ENCODE measurements at regions not wholly inside any gene's neighbourhood (a gene's known extent, or its start where the extent isn't known, plus 50 kb on each side); places are given as distances from the start of the nearest gene placed in this dataset.

DNA sequence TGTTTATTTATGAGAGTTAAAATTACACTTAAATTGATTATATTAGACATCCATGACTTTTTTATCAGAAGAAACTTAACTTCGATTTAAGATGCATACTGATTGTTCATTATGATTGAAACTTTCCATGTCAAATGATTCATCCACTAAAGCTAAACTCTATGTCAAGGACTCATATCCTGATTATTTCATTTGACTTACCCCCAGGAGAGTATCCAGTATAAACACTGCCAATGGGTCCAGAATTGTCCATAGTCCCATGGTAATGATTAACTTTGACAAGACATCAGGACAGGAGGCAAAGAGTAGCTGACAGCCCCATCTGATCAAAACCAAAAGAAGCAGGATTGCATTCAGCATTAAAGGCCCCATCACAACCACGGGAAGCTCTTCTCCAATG, 709.9 kb downstream of the TFAP2A start:
- Histone ChIP-seq H3K27ac (ENCODE audit: low read depth in 1 of 2, low read length in 1 of 2) (no peak overlapping the region), H3K4me1 (ENCODE audit: control insufficient read depth in 5 of 5, insufficient read depth in 5 of 5, low read length in 5 of 5) (no peaks in the 10 kb centered on the region), H3K4me3 (no peak overlapping the region), H3K9me3 (ENCODE audit: control insufficient read depth in 4 of 4, insufficient read depth in 3 of 4, low read length in 3 of 4) (no peaks in the 10 kb centered on the region), H3K27me3 (ENCODE audit: control insufficient read depth in 3 of 3, insufficient read depth in 3 of 3, low read length in 2 of 3) (no peaks in the 10 kb centered on the region), H3K36me3 (ENCODE audit: control insufficient read depth in 4 of 4, insufficient read depth in 4 of 4, low read length in 4 of 4) (no peaks in the 10 kb centered on the region), H3K9ac (ENCODE audit: insufficient read depth in 1 of 2, low read length in 2 of 2) (no peak overlapping the region)
- ATAC-seq (ENCODE audit: insufficient read depth, low FRiP score), result no peak
- no peak for DNase-seq
- 89 to 91% methylated on average over 2 of the region's 2 CpGs for WGBS, 2 donors
- TF ChIP-seq, protein P1, sequence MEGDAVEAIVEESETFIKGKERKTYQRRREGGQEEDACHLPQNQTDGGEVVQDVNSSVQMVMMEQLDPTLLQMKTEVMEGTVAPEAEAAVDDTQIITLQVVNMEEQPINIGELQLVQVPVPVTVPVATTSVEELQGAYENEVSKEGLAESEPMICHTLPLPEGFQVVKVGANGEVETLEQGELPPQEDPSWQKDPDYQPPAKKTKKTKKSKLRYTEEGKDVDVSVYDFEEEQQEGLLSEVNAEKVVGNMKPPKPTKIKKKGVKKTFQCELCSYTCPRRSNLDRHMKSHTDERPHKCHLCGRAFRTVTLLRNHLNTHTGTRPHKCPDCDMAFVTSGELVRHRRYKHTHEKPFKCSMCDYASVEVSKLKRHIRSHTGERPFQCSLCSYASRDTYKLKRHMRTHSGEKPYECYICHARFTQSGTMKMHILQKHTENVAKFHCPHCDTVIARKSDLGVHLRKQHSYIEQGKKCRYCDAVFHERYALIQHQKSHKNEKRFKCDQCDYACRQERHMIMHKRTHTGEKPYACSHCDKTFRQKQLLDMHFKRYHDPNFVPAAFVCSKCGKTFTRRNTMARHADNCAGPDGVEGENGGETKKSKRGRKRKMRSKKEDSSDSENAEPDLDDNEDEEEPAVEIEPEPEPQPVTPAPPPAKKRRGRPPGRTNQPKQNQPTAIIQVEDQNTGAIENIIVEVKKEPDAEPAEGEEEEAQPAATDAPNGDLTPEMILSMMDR (IDR thresholded peaks at IDR 0.05; ENCODE audit: control extremely low read depth, extremely low read depth), result no peak

DNA sequence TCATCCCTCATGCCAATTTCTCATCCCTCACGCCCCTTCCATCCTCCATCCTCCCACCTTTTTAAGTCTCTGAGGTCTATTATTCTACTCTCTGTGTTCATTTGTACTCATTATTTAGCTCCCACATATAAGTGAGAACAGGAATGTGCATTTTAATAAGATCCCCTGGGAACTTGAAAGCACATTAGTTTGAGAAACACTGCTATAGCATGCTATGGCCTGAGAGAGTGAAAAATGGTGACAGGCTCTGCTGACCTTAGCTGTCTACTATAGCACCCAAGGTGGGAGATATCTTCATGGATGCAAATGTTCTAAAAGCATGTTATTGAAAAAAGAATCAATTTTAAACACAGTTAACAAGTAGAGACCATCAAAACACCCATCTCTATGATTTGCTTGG, 712.0 kb downstream of the TFAP2A start:
- no peak overlapping the region for H3K9ac ChIP-seq (ENCODE audit: insufficient read depth in 1 of 2, low read length in 2 of 2)
- H3K27me3 ChIP-seq (ENCODE audit: control insufficient read depth in 3 of 3, insufficient read depth in 3 of 3, low read length in 2 of 3), result no peaks in the 10 kb centered on the region
- ATAC-seq (ENCODE audit: insufficient read depth, low FRiP score) (no peak), DNase-seq (no peak)
- no peak overlapping the region for H3K27ac ChIP-seq (ENCODE audit: low read depth in 1 of 2, low read length in 1 of 2)
- H3K36me3 ChIP-seq (ENCODE audit: control insufficient read depth in 4 of 4, insufficient read depth in 4 of 4, low read length in 4 of 4), result no peaks in the 10 kb centered on the region
- no peaks in the 10 kb centered on the region for H3K9me3 ChIP-seq (ENCODE audit: control insufficient read depth in 4 of 4, insufficient read depth in 3 of 4, low read length in 3 of 4)
- H3K4me3 ChIP-seq, result no peak overlapping the region
- TF ChIP-seq, protein P1 (IDR thresholded peaks at IDR 0.05; ENCODE audit: control extremely low read depth, extremely low read depth), result no peak
- no peaks in the 10 kb centered on the region for H3K4me1 ChIP-seq (ENCODE audit: control insufficient read depth in 5 of 5, insufficient read depth in 5 of 5, low read length in 5 of 5)
- WGBS, 2 donors, result 67 to 68% methylated on average over 1 of the region's 1 CpG

DNA sequence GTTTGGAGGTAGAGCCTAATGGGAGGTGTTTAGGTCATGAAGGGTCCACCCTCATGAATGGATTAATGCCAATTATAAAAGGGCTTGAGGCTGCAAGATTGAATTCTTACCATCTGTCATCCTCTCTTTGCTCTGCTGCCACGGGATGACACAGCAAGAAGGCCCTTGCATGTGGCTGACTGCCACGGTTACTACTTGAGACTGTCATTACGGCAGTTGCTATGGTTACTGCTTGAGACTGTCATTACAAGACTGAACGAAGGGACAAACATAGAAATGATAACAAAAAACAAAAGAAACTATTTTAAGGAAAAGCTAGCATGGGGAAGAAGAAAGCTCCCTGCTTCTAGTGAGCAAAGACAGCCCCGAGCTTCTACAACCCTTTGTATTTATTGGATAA, 715.0 kb downstream of the TFAP2A start:
- H3K4me1 ChIP-seq (ENCODE audit: control insufficient read depth in 5 of 5, insufficient read depth in 5 of 5, low read length in 5 of 5), result no peaks in the 10 kb centered on the region
- H3K4me3 ChIP-seq, result no peak overlapping the region
- H3K36me3 ChIP-seq (ENCODE audit: control insufficient read depth in 4 of 4, insufficient read depth in 4 of 4, low read length in 4 of 4), result no peaks in the 10 kb centered on the region
- TF ChIP-seq, protein P1 (IDR thresholded peaks at IDR 0.05; ENCODE audit: control extremely low read depth, extremely low read depth), result no peak
- no peak overlapping the region for H3K9ac ChIP-seq (ENCODE audit: insufficient read depth in 1 of 2, low read length in 2 of 2)
- no peak overlapping the region for H3K27ac ChIP-seq (ENCODE audit: low read depth in 1 of 2, low read length in 1 of 2)
- ATAC-seq (ENCODE audit: insufficient read depth, low FRiP score) (no peak), DNase-seq (peak in 1 of 3 donors; percentile 1)
- H3K27me3 ChIP-seq (ENCODE audit: control insufficient read depth in 3 of 3, insufficient read depth in 3 of 3, low read length in 2 of 3), result no peaks in the 10 kb centered on the region
- H3K9me3 ChIP-seq (ENCODE audit: control insufficient read depth in 4 of 4, insufficient read depth in 3 of 4, low read length in 3 of 4), result no peaks in the 10 kb centered on the region
- 64 to 80% methylated on average over 5 of the region's 5 CpGs for WGBS, 2 donors

DNA sequence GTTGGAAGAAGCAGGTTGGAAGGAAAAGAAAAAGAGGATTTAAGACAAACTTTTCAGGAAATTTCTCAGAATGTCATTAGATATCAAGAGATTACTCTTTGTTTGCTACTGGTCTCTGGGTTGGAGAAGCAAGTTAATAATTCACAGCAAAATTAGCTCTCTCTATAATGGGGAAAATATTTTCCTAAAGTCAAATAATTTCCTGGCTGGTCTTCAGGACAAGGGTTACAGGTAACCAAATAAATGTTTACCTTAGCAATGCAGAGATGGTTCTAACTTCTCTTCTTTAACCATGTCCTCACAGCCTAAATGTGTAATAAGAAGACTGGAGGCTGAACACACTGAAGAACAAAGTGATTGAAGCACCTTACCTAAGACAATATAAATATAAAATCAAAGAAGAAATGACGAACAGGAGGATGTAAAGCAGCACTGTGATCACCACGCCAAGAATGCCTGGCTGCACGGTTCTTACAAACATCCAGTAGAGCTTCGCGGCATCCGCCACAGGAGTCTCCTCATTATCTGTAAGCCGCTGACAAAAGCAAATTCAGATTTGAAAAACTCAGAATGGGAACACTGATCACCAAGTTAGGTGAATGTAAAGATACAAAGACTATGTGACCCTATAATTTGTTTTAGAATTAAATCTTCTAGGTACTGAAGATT, 717.5 kb downstream of the TFAP2A start:
- Histone ChIP-seq H3K9me3 (ENCODE audit: control insufficient read depth in 4 of 4, insufficient read depth in 3 of 4, low read length in 3 of 4) (no peaks in the 10 kb centered on the region), H3K27me3 (ENCODE audit: control insufficient read depth in 3 of 3, insufficient read depth in 3 of 3, low read length in 2 of 3) (no peaks in the 10 kb centered on the region), H3K4me3 (no peak overlapping the region), H3K36me3 (ENCODE audit: control insufficient read depth in 4 of 4, insufficient read depth in 4 of 4, low read length in 4 of 4) (no peaks in the 10 kb centered on the region), H3K27ac (ENCODE audit: low read depth in 1 of 2, low read length in 1 of 2) (no peak overlapping the region), H3K9ac (ENCODE audit: insufficient read depth in 1 of 2, low read length in 2 of 2) (no peak overlapping the region), H3K4me1 (ENCODE audit: control insufficient read depth in 5 of 5, insufficient read depth in 5 of 5, low read length in 5 of 5) (no peaks in the 10 kb centered on the region)
- WGBS, 2 donors, result 81 to 88% methylated on average over 7 of the region's 7 CpGs
- TF ChIP-seq, protein P1 (IDR thresholded peaks at IDR 0.05; ENCODE audit: control extremely low read depth, extremely low read depth), result no peak
- DNase-seq (no peak), ATAC-seq (ENCODE audit: insufficient read depth, low FRiP score) (no peak)
